Neural crest cell (in vitro differentiated cells): ENCODE measurements at regions not wholly inside any gene's neighbourhood (a gene's known extent, or its start where the extent isn't known, plus 50 kb on each side); places are given as distances from the start of the nearest gene placed in this dataset.

Source experiments
- DNase-seq: peaks from one replicate; pipeline ENCODE4 v3.0.0; 2021; ENCODE audit warnings: low read depth, mixed read lengths, low spot score
- H3K27ac Mint-ChIP-seq: one replicate; pipeline ENCODE4 v1.8.0; 2021; ENCODE audit warnings: mild to moderate bottlenecking, mixed read lengths; ENCODE audit not compliant: unreplicated experiment
- H3K27me3 Mint-ChIP-seq: 2 replicates; pipeline ENCODE4 v1.8.0; 2021; ENCODE audit warnings: low read depth, mild to moderate bottlenecking, mixed read lengths
- H3K36me3 Mint-ChIP-seq: 2 replicates; pipeline ENCODE4 v1.8.0; 2021; ENCODE audit warnings: low read depth, mild to moderate bottlenecking, mixed read lengths
- H3K4me1 Mint-ChIP-seq: 2 replicates; pipeline ENCODE4 v1.8.0; 2021; ENCODE audit warnings: mixed read lengths
- H3K4me3 Mint-ChIP-seq: one replicate; pipeline ENCODE4 v1.8.0; 2021; ENCODE audit warnings: mild to moderate bottlenecking, mixed read lengths
- H3K9me3 Mint-ChIP-seq: 2 replicates; pipeline ENCODE4 v1.8.0; 2021; ENCODE audit warnings: mixed read lengths
- CTCF ChIP-seq: fragments of 200-600 bp; sonication (generic); conservative IDR thresholded peaks from 2 replicates; pipeline ENCODE4 v1.5.0; 2021; ENCODE audit warnings: antibody characterized with exemption, mild to moderate bottlenecking

GRCh38 chr6:66662721-66663507, 955.9 kb upstream of the EYS start:
- H3K36me3 Mint-ChIP-seq = no peaks in the 10 kb centered on the region
- H3K27me3 Mint-ChIP-seq = no peaks in the 10 kb centered on the region
- peak overlapping the region; percentile 73 for H3K4me3 Mint-ChIP-seq
- DNase-seq = peak; percentile 15
- H3K9me3 Mint-ChIP-seq = peaks cover 3% of the 10 kb centered on the region
- peaks cover 19% of the 10 kb centered on the region for H3K4me1 Mint-ChIP-seq
- peak overlapping the region; percentile 88 for H3K27ac Mint-ChIP-seq
- TF ChIP-seq CTCF = no peak

- H3K36me3 Mint-ChIP-seq = peaks cover 2% of the 10 kb centered on the region
- DNase-seq = no peak
- H3K27me3 Mint-ChIP-seq = no peaks in the 10 kb centered on the region
- H3K4me3 Mint-ChIP-seq = no peak overlapping the region
- peaks cover 10% of the 10 kb centered on the region for H3K9me3 Mint-ChIP-seq
- peak overlapping the region; percentile 88 for H3K27ac Mint-ChIP-seq
- peaks cover 19% of the 10 kb centered on the region for H3K4me1 Mint-ChIP-seq
- peak; percentile 69 for TF ChIP-seq CTCF
Observed at GRCh38 chr6:66662196-66662595, 955.2 kb upstream of the EYS start.

GRCh38 chr6:66655420-66655819, 948.4 kb upstream of the EYS start:
- Mint-ChIP-seq H3K36me3 (peaks cover 14% of the 10 kb centered on the region), H3K27me3 (no peaks in the 10 kb centered on the region), H3K4me1 (peaks cover 8% of the 10 kb centered on the region), H3K9me3 (peaks cover 20% of the 10 kb centered on the region), H3K27ac (no peak overlapping the region), H3K4me3 (no peak overlapping the region)
- DNase-seq = no peak
- TF ChIP-seq CTCF = no peak

GRCh38 chr6:66638518-66638917, 931.5 kb upstream of the EYS start:
- no peak overlapping the region for H3K27ac Mint-ChIP-seq
- DNase-seq = no peak
- H3K9me3 Mint-ChIP-seq = peaks cover 4% of the 10 kb centered on the region
- H3K27me3 Mint-ChIP-seq = no peaks in the 10 kb centered on the region
- no peak overlapping the region for H3K4me3 Mint-ChIP-seq
- H3K36me3 Mint-ChIP-seq = peaks cover 5% of the 10 kb centered on the region
- no peaks in the 10 kb centered on the region for H3K4me1 Mint-ChIP-seq
- no peak for TF ChIP-seq CTCF

- H3K27ac Mint-ChIP-seq = no peak overlapping the region
- H3K27me3 Mint-ChIP-seq = no peaks in the 10 kb centered on the region
- peaks cover 3% of the 10 kb centered on the region for H3K9me3 Mint-ChIP-seq
Observed at GRCh38 chr6:66638099-66638498, 931.1 kb upstream of the EYS start.

More at GRCh38 chr6:66638099-66638498, 931.1 kb upstream of the EYS start:
- no peak overlapping the region for H3K4me3 Mint-ChIP-seq
- TF ChIP-seq CTCF = no peak
- peaks cover 6% of the 10 kb centered on the region for H3K36me3 Mint-ChIP-seq
- H3K4me1 Mint-ChIP-seq = no peaks in the 10 kb centered on the region
- no peak for DNase-seq
